GM18870 (cell line): ENCODE measurements at regions not wholly inside any gene's neighbourhood (a gene's known extent, or its start where the extent isn't known, plus 50 kb on each side); places are given as distances from the start of the nearest gene placed in this dataset.
A peak's percentile ranks its signal among the peaks of the same experiment; 100 is the strongest.

ENCODE experiments used
- ATAC-seq: cut with Tn5 transposase; IDR thresholded peaks from one replicate; pipeline ENCODE4 v1.9.1; 2021; ENCODE audit warnings: moderate library complexity; ENCODE audit not compliant: unreplicated experiment

DNA sequence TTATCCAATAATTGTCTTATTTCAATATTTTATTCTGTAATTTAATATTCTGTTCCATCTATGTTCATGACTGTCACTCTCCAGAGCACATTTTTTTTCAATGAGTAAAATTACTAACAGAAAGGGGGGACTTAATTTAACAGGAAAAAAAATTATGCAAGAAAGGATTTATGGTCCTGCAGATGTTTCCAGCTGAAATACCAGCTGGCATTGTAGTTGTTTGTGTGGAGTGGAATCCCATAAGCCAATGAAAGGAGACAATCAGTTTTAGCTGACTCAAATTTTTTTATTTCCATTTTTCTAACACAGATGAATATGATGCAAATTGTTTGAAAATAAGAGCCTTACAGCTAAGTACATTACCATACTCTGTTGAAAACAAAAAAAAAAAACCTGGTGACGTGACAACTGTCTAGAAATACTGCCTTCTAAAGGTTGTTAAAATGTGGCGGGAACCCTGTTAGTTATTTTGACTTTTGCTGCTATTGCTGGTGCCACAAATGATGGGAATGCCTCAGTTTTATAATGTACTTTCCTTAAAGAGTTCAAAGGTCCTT, 389.1 kb downstream of the ETS1 start:
- no peak for ATAC-seq

DNA sequence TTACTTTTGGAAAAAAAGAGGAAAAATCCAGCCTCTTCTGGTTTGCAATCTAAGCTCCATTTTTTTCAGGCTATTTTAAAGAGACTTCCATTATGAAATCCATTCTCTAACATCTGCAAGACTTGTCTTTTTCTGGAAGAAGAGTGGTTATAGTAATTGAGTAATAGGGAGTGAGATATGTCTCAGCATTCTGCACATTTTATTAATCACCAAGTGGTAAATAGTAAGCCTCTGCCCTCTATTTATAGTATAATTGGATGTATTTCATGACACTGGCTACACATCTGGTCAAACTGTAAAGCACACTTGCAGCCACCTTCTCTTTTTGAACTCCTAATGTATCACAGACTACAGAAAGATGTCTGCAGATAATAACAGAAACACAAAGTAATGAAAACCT, 391.1 kb downstream of the ETS1 start:
- ATAC-seq: no peak

DNA sequence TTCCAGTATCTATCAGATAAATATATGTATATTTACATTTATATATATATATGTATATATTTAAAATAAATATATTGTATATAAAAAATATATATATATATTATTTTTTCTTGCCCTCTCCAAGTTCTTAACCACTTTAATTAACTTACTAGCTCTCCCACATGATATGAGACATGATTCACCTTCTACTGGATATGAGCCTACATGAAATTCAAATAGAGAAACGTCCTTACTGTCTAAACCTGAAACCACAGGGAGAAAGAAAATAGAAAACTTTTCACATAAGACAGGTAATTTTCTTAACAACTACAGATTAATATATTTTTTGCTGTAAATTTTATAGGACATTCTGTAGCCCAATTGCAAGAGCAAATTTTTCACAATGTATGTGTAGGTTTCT, 391.6 kb downstream of the ETS1 start:
- ATAC-seq: no peak

DNA sequence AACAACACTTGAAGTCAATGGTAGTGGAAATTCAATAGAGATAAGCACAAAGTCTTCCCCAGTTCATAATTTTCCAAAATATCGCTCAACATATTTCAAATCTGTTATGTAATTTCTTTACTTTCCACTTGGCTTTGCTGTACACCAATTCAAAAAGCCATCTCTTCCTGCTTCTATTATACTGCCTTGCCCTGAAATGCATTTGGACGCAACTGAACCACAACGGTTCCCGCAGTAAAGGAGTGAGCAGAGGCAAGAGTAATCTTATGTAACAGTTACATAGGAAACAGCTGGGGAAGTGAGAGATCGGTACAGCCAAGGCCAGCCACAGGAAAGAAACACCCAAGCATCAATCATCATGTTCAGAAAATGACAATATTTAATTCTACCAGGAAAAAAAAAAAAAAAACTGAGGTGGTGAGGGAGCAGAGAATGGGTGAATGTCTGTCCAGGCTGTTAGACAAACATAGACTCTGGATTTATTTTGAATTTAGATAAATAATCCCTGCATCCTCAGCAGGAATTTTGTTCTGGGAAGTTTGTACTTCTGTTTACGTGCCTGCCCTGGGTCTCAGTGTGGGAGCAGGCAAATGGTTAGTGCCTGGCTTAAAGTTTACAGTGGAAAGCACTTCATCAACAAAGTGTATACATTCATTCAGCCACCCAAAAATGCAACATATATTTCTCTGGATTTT, 392.2 kb downstream of the ETS1 start:
- no peak for ATAC-seq

DNA sequence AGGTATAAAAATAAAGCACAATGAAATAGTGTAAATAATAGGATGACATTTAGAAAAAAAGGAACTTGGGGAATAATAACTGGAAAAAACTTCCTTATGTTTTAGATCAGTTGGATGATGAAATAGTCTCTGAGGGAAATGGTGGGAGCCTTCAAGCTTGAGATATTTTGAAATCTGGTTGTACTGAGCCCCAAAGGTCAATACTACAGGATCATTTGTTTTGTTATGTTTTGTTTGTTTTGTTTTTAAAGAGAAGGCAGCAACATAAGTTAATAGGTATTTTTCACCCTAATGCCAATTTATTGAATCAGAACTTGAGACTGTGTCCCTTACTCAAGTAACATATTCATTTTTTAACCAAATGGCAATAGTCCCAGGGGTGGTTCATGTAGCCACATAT, 393.1 kb downstream of the ETS1 start:
- no peak for ATAC-seq

DNA sequence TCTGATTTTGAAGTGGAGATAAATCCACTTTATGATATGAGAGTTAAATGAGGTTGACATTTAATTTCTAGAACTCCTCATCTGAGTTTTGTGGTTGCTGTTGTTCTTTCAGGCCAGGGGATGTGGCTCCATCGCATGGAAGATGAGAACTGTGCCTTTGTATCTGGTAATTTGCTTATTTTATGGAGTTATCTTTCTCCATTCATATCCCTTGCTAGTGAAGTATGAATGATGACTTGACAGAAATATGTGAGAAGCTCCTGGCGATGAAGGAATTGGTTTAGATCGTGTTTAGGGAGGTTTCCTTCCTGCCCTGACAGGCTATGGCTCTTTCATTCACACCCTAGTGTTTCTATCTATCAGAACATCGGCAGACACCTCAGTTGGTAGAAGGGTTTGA, 393.7 kb downstream of the ETS1 start:
- ATAC-seq: no peak

DNA sequence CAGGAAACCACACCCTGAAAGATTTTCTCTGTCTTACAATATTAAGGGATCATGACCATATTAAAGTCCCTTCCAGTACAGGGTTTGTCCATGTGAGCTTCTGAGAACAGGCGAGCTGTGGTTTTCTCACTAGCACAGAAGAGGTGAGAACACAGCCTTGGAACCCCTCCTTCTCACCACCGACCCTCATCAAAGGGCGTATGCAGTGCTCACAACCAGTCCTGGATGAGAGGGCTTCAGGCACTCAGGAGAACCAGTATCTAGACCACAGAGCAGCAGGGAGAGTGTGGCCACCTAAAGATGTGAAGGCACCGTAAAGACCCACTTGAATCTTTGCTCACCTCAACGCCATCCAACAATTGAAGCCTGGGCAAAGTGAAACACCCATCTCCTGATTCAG, 397.0 kb downstream of the ETS1 start:
- ATAC-seq: no peak

DNA sequence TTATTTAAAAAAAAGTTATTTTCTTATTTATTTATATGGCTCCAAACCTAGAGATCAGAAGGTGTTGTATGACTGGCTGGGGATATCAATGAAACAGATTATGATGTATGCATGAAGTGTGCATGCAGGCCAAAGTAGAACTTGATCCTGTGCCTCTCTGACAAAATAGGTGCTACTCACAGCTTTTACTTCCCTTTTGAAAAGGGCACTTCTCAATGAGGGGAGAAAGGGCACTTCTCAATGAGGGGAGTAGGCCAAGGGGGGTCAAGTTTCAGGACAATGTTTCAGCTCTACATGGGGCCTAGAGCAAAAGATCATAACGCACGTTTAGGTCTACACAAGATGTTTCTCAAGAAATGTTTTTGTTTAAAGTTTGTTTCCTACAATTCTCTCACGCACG, 397.5 kb downstream of the ETS1 start:
- no peak for ATAC-seq

DNA sequence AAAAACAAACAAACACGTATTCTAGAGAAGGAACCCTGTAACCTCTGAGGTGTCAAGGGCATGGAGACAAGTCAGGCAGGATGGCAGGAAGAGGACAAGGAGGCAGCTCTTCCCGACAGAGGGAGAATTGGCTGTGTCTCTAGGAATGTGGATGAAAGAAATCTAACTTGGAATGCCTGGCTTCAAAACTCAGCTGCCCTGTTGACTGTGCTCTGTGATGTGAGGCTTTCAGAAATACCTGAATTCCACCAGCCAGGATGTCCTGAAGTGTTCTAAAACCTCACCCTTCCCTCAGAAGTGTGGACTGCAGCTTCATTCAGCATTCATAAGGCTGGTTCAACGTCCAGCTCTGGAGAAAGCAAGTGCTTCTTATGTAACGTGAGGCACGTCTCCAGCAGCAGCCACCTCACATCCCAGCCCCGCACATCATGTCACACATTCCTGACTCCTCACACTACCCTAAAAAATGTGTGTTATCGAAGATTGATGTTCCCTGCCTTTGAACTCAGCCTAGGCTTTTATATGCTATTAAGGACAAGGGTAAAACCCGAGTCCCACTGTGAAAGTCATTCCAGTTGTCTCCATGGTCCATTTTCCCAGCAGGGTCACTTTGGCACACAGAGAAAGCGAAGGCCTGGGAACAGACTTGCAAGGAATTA, 398.9 kb downstream of the ETS1 start:
- ATAC-seq: no peak

DNA sequence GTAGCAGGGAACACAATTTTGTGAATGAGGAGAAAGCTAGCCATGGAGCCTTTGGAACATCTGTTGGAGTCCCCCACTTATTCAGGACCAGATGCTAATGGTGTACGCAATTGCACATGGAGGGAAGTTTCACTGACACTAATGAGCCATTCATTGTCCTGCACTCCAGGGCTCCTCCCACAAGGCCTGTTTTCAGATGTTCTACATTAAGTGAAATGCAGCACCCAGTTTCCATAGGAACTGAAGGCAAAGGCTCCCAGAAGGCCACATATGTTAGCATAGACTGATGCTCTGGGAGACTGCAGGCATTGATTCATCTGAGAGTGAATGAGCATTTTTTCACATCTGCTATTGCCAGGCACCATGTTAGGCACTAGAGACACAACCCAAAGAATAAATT, 399.5 kb downstream of the ETS1 start:
- ATAC-seq: no peak

DNA sequence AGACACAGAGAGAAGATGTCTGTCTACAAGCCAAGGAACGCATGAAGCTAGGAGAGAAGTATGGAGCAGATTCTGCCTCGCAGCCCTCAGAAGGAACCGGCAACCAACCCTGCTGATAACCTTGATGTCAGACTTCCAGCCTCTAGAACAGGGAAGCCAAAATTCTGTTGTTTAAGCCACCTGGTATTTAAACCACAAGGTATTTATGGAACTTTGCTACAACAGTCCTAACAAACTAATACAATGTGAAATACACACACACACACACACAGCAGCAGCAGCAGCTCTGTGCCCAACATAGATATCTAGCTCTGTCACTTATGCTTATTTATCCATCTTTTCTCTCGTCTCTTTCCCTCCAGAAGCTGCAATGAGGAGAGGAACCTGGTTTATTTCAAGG, 400.0 kb downstream of the ETS1 start:
- no peak for ATAC-seq

DNA sequence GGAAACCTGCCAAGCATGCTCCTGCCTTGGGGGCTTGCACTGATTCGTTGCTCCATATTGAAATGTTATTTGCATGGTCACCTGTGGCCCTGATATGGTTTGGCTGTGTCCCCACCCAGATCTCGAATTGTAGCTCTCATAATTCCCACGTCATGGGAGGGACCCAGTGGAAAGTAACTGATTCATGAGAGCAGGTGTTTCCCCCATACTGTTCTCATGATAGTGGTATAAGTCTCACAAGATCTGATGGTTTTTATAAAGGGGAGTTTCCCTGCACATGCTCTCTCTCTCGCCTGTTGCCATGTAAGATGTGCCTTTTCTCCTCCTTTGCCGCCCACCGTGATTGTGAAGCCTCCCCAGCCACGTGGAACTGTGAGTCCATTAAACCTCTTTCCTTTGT, 402.4 kb downstream of the ETS1 start:
- no peak for ATAC-seq

DNA sequence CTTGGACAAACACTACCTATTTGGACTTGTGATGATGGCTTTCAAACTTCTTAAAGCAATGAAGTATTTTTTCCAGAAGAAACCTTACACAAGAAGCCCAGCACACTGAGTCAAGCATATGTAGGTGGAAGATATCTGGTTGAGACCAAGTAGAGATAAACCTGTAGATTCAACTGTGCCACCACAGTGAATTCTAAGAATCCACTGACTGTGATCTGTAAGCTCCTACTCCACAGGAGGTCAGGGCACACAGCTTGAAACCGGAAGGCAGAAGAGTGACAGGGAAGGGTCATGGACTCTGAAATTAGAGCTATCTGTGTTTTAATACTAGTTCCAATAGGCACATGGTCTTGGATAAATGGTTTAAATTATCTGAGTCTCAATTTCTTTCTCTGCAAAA, 404.5 kb downstream of the ETS1 start:
- no peak for ATAC-seq

DNA sequence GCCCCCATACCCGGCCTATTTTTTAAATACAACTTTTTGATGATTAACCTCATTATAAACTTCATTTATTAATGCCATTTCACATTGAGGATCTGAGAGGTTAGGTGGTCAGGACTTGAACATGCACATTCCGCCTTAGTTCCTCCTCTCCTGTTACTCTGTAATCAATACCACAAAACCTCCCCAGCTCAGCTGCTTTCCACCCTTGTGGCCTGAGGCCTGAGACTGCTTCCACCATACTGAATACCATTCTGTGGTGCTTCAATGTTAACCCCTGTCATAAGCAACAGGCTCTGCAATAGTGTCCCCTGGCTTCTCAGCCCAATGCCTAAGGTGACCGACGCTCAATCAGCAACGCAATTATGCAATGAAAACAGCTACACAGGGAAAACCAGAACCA, 405.4 kb downstream of the ETS1 start:
- no peak for ATAC-seq

DNA sequence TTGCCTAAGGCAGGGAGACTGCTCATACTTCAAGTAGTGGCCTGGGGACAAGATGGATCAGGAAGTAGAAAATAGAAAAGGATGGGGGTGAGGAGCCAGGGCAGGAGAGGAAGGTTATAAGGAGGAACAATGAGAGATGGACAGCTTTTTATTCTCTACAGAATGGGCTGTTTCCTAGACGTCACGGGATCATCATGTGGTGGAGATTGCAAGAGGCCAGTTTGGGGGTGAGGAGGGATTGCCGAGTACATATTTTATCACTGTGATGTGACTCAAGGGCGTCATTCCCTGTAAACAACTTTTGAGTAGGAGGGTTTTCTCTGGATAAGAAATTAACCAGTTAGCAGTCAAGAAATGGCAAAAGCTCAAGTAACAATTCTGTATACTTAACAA, 406.3 kb downstream of the ETS1 start:
- ATAC-seq: no peak

DNA sequence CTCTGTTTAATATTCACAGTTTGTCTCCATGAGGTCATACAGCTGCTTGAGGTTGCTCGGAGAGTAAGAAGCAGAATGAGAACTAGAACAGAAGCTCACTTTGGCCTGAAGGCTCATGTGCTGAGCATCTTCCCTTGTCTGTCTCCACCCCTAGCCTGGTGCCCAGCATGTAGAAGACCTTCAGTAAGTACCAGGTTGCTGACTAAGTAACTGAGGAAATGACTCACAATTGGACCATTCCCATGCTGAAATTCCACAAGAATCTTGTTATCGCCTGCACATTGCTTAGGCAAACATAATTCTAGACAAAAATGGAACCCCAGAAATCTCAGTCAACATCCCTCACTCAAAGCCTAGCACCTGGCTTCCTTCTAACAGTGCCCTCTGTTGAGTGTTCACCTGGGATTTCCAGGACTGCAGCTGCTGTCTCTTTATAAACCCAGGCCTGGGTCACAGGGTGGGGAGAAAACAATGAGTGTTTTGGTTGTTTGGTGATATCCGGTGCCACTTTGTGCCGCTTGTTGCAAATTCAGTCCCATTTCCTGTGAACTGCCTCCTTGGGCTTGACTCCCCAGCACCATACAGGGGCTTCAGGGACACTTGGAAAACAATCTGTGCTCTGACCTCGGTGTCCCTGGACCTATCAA, 406.8 kb downstream of the ETS1 start:
- ATAC-seq: no peak

DNA sequence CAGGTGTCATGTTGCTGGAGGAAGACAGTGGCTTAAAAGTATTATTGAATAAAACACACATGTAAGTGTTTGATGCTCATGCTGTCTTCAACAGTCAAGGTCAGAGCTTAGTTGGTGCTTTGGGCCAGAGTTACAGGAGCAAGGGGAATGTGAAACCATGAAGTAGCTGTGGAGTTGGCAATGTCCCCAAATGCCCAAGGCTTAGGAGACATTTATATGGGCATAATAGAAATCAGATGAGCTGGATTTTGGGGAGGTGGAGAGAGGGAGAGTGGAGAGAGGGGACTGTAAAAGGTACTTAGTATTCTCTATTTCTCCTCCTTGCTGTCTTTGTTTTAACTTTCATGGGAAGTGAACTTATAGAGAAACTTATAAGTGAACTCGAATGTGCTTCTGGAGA, 407.8 kb downstream of the ETS1 start:
- no peak for ATAC-seq

DNA sequence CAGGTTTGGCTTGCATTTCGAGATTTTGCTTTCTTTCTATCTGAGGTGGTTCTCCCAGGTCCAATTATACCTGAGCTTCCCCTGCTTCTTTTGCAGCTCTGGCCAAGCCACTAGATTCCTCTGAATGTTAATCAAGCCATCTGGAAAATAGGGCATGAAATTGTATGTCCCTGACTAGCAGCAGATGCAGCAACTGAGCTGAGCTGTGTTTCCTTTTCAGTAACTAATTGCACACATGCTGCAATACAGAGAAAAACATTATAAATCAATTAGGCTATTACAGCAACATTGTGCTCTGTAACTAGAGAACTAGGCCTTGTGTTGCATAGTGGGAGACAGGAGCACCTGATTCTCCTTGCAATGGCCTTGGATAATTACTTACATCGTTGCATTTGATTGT, 408.3 kb downstream of the ETS1 start:
- no peak for ATAC-seq

DNA sequence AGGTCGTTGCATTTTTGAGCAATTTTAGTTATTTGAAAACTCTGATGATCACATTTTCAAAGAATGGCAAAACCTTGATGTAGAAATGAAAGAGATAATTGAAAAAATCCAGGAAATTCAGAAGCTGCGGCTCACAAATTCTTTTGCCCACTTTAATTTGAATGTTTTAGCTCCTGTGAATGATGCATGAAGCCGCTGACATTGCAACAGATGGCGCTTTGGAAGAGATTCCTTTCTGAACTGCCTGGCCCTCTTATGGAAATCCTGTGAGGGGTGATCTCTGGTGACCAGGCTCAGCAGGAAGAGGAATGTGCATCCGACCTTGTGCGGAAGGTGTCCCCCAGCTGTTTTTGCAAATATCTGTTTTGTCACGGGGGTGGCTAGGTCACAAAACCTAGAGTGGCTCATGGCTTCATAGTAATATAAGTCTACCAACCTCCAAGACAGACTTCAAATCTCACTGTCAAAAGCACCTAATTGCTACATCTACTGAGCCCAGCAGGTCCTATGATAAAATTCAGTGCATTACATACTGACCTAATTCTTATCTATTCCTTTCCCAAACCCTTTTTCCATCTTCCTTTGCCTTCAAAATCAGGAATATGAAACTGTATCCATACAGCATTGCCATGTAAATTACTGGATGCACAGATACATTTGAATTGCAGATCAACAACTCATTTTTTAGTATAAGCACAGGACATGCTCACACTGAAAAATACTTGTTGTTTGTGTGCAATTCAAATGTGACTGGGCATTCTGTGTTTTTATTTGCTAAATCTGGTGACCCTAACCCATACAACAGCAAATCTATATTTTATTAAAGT, 412.7 kb downstream of the ETS1 start:
- ATAC-seq: no peak

DNA sequence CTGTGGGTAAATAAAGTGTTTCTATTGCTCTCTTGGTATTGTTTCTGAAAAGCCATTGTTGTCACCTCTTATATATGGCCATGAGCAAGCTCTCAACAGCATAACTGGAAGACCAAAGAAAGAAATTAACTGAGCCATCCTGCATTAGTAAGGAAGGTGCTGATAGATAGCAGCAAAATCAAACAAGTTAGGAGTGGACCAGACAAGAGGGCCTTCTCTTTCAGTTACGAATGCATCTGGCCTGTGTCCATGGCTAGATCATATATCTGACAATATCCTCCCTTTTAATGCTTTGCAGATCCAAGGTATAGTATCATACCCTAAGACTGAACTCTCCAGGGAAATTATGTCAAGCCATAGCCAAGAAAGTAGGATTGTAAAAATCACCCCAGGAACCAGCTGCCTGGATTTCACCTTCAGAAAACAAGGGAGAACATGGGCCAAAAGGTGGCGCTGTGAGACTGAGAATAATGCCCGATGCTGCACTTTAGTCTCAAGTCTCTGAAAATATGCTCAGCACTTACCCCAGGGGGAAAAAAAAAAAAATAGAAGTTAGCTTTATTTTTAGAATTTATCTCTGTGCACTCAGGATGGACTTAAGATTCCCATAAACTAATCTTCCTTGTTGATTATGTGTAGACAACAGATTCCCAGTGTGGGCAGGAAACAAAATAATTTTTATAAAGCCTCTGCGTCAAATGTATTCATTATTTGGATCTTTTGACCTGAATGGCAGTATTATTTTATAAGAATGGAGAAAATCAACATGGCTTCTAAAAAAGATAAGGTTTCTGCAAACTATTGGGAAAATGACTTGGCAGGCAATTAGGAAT, 415.1 kb downstream of the ETS1 start:
- ATAC-seq: peak; percentile 75
